ENCODE measurements at regions not wholly inside any gene's neighbourhood (a gene's known extent, or its start where the extent isn't known, plus 50 kb on each side); places are given as distances from the start of the nearest gene placed in this dataset.

GRCh38 chr2:67516899-67517530 is 119.9 kb downstream of the ETAA1 start:
- no peaks in the 10 kb centered on the region for H3K4me1 ChIP-seq (ENCODE audit: insufficient read depth, low read length, severe bottlenecking)
- no peak overlapping the region for H2AFZ ChIP-seq (ENCODE audit: low read length)
- no peaks in the 10 kb centered on the region for H3K27me3 ChIP-seq (ENCODE audit: insufficient read depth, low read length)
- H3K4me3 ChIP-seq (ENCODE audit: low read depth, low read length, poor library complexity, severe bottlenecking): no peak overlapping the region
- no peaks in the 10 kb centered on the region for H3K9me3 ChIP-seq (ENCODE audit: low read length)
- no peaks in the 10 kb centered on the region for H3K79me2 ChIP-seq (ENCODE audit: insufficient read depth, low read length)
- no peaks in the 10 kb centered on the region for H3K9me2 ChIP-seq (ENCODE audit: low read depth, low read length)
- no peak overlapping the region for H3K4me2 ChIP-seq (ENCODE audit: low read length)
- no peak overlapping the region for H3K9ac ChIP-seq (ENCODE audit: low read length)
- no peaks in the 10 kb centered on the region for H4K20me1 ChIP-seq (ENCODE audit: insufficient read depth, low read length)
- H3K27ac ChIP-seq (ENCODE audit: low read depth, low read length, poor library complexity, severe bottlenecking): no peak overlapping the region
- TF ChIP-seq EZH2 (IDR thresholded peaks at IDR 0.05; ENCODE audit: borderline replicate concordance, low read length): no peak
- TF ChIP-seq CTCF (IDR thresholded peaks at IDR 0.05; ENCODE audit: low read length): no peak
- no peaks in the 10 kb centered on the region for H3F3A ChIP-seq (ENCODE audit: insufficient read depth, low read length)
- no peaks in the 10 kb centered on the region for H3K36me3 ChIP-seq (ENCODE audit: insufficient read depth, low read length)

GRCh38 chr2:67522148-67522547 is 125.0 kb downstream of the ETAA1 start:
- no peaks in the 10 kb centered on the region for H3K79me2 ChIP-seq (ENCODE audit: insufficient read depth, low read length)

DNA sequence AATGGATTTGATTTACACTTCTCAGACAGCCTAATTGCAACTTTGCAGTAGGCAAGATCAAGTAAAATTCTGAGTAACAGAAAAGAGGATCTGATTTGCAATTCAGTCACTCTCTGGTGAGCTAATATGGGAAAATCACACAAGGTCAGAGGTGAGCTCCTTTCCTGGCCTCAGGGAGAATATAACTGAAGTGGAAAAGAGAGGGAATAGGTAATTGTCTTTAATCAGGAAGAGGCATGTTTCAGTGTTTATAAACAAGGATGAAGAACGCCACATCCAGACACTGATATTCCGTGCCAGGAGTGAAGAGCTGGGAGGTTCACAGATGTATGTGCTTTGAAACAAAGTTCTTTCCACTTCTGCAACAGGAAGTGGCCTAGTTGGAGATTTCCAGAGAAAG is 127.1 kb downstream of the ETAA1 start:
- H3K9me3 ChIP-seq (ENCODE audit: low read length): no peaks in the 10 kb centered on the region
- TF ChIP-seq EZH2 (IDR thresholded peaks at IDR 0.05; ENCODE audit: borderline replicate concordance, low read length) (no peak), CTCF (IDR thresholded peaks at IDR 0.05; ENCODE audit: low read length) (no peak)
- H3F3A ChIP-seq (ENCODE audit: insufficient read depth, low read length): no peaks in the 10 kb centered on the region
- no peak overlapping the region for H3K4me3 ChIP-seq (ENCODE audit: low read depth, low read length, poor library complexity, severe bottlenecking)
- no peaks in the 10 kb centered on the region for H3K79me2 ChIP-seq (ENCODE audit: insufficient read depth, low read length)
- H3K27ac ChIP-seq (ENCODE audit: low read depth, low read length, poor library complexity, severe bottlenecking): no peak overlapping the region
- H3K9ac ChIP-seq (ENCODE audit: low read length): no peak overlapping the region
- no peaks in the 10 kb centered on the region for H3K27me3 ChIP-seq (ENCODE audit: insufficient read depth, low read length)
- H3K9me2 ChIP-seq (ENCODE audit: low read depth, low read length): no peaks in the 10 kb centered on the region
- no peaks in the 10 kb centered on the region for H4K20me1 ChIP-seq (ENCODE audit: insufficient read depth, low read length)
- no peak overlapping the region for H2AFZ ChIP-seq (ENCODE audit: low read length)
- no peaks in the 10 kb centered on the region for H3K36me3 ChIP-seq (ENCODE audit: insufficient read depth, low read length)
- H3K4me2 ChIP-seq (ENCODE audit: low read length): no peak overlapping the region
- H3K4me1 ChIP-seq (ENCODE audit: insufficient read depth, low read length, severe bottlenecking): no peaks in the 10 kb centered on the region

More at GRCh38 chr2:67522148-67522547, 125.0 kb downstream of the ETAA1 start:
- no peak overlapping the region for H2AFZ ChIP-seq (ENCODE audit: low read length)
- H3K9me2 ChIP-seq (ENCODE audit: low read depth, low read length): no peaks in the 10 kb centered on the region
- H3K4me2 ChIP-seq (ENCODE audit: low read length): no peak overlapping the region
- no peak overlapping the region for H3K4me3 ChIP-seq (ENCODE audit: low read depth, low read length, poor library complexity, severe bottlenecking)
- no peaks in the 10 kb centered on the region for H3K9me3 ChIP-seq (ENCODE audit: low read length)
- no peaks in the 10 kb centered on the region for H3F3A ChIP-seq (ENCODE audit: insufficient read depth, low read length)
- TF ChIP-seq CTCF (IDR thresholded peaks at IDR 0.05; ENCODE audit: low read length) (no peak), EZH2 (IDR thresholded peaks at IDR 0.05; ENCODE audit: borderline replicate concordance, low read length) (no peak)
- no peak overlapping the region for H3K9ac ChIP-seq (ENCODE audit: low read length)
- H3K27ac ChIP-seq (ENCODE audit: low read depth, low read length, poor library complexity, severe bottlenecking): no peak overlapping the region
- no peaks in the 10 kb centered on the region for H3K27me3 ChIP-seq (ENCODE audit: insufficient read depth, low read length)
- H3K36me3 ChIP-seq (ENCODE audit: insufficient read depth, low read length): no peaks in the 10 kb centered on the region
- no peaks in the 10 kb centered on the region for H4K20me1 ChIP-seq (ENCODE audit: insufficient read depth, low read length)
- H3K4me1 ChIP-seq (ENCODE audit: insufficient read depth, low read length, severe bottlenecking): no peaks in the 10 kb centered on the region

Measured in OCI-LY1 (cell line).